WERI-Rb-1 (cell line): ENCODE measurements at regions not wholly inside any gene's neighbourhood (a gene's known extent, or its start where the extent isn't known, plus 50 kb on each side); places are given as distances from the start of the nearest gene placed in this dataset.

ENCODE experiments used
- DNase-seq: peaks from one replicate; pipeline ENCODE4 v3.0.0-alpha.2; 2020
- H3K27ac ChIP-seq: fragments of 250-450 bp; sonication (Bioruptor Pico); 2 replicates; pipeline ENCODE4 v1.5.1; 2020; ENCODE audit warnings: mild to moderate bottlenecking, moderate library complexity
- H3K27me3 ChIP-seq: fragments of 250-450 bp; sonication (Bioruptor Pico); 2 replicates; pipeline ENCODE4 v1.5.1; 2021; ENCODE audit warnings: mild to moderate bottlenecking, low read depth, moderate library complexity; ENCODE audit not compliant: insufficient read depth, severe bottlenecking
- H3K36me3 ChIP-seq: fragments of 250-450 bp; sonication (Bioruptor Pico); 2 replicates; pipeline ENCODE4 v1.5.1; 2020; ENCODE audit warnings: mild to moderate bottlenecking, moderate library complexity
- H3K4me3 ChIP-seq: 2 replicates; pipeline ENCODE4 v1.5.1; 2011; ENCODE audit warnings: low read depth, mild to moderate bottlenecking, control low read depth, low read length
- H3K9me3 ChIP-seq: fragments of 250-450 bp; sonication (Bioruptor Pico); 2 replicates; pipeline ENCODE4 v1.5.1; 2021; ENCODE audit warnings: mild to moderate bottlenecking, moderate library complexity; ENCODE audit not compliant: severe bottlenecking
- CTCF ChIP-seq: IDR thresholded peaks from 2 replicates; pipeline ENCODE4 v1.5.1; 2011; ENCODE audit warnings: low read depth, mild to moderate bottlenecking, control low read depth, inconsistent platforms, low read length

DNA sequence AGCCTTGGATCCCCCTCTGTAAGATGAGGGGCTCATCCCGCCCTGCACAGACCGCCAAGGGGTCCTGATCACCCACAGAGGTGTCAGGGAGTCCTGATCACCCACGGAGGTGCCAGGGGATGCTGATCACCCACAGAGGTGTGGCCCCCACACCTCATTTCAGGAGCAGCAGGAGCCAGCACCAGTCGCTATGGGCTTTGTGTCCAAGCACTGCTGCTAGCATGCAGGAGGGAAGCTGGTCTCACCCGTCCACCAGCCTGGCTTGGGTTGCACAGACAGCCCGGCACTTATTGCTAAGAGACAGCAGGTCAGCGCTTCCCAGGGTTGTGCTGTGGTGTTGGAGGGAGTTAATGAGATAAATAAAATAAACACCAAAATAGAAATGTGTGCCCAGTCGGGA is 88.5 kb downstream of the ADRA2C start:
- Histone ChIP-seq H3K27ac (no peak overlapping the region), H3K4me3 (no peak overlapping the region), H3K36me3 (no peaks in the 10 kb centered on the region)

DNA sequence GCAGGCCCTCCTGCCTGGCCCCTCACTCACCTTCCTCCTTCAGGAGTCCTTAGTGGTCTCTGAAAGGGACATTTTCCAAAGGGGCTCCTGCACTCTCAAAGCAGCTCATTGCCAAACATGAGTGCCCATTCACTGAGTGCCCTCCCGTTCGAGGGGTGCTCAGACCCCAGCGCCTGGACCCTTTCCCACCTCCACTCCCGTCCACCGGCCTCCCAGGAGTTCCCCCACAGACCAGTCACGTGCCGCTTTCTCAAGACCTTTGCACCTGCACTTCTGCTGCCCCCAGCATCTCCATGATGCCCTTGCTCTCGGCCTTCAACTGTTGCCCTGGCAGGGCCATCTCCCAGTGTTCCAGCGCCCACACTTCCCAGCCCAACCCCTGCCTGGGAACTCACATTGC is 89.5 kb downstream of the ADRA2C start:
- no peak for DNase-seq
- no peak overlapping the region for H3K27ac ChIP-seq
- H3K36me3 ChIP-seq, result no peaks in the 10 kb centered on the region
- H3K27me3 ChIP-seq, result no peaks in the 10 kb centered on the region
- TF ChIP-seq CTCF, result no peak
- no peaks in the 10 kb centered on the region for H3K9me3 ChIP-seq
- H3K4me3 ChIP-seq, result no peak overlapping the region

More for the DNA sequence above, 88.5 kb downstream of the ADRA2C start:
- no peak for TF ChIP-seq CTCF
- Histone ChIP-seq H3K9me3 (peaks cover 5% of the 10 kb centered on the region), H3K27me3 (no peaks in the 10 kb centered on the region)
- DNase-seq, result no peak

- no peak for DNase-seq
- 0 out of 2 replicates have a peak, but pooled peaks have one; percentile 3 for TF ChIP-seq CTCF
- no peaks in the 10 kb centered on the region for H3K27me3 ChIP-seq
- H3K9me3 ChIP-seq, result no peaks in the 10 kb centered on the region
- H3K4me3 ChIP-seq, result no peak overlapping the region
- H3K27ac ChIP-seq, result no peak overlapping the region
- H3K36me3 ChIP-seq, result no peaks in the 10 kb centered on the region
Observed at GRCh38 chr4:3856604-3857204, 90.5 kb downstream of the ADRA2C start.

DNA sequence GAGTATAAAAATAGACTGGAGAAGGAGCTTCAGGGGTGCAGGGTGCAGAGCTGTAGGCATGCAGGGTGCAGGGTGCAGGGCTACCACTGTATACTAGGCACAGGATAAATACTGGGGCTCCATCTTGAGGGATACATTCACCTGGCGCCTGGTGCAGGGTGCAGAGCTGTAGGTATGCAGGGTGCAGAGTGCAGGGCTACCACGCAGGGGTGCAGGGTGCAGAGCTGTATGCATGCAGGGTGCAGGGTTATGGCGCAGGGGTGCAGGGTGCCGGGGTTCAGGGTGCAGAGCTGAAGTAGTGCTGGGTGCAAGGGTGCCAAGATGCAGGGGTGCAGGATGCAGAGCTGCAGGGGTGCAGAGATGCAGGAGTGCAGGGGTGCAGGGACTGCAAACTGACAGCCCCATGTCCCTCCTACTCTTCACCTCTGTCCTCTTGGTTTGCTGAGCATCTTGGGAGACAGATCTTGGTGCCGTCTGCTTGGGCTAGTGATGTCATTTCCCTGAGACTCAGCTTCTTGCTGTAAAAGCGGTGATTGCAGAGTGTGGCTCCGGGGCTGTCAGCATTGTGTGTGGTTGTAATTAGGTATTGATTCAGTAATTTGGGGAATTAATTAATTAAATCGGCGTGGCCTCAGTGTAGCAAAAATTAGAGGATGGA is 91.2 kb downstream of the ADRA2C start:
- Histone ChIP-seq H3K4me3 (no peak overlapping the region), H3K27ac (no peak overlapping the region), H3K27me3 (no peaks in the 10 kb centered on the region), H3K36me3 (no peaks in the 10 kb centered on the region), H3K9me3 (no peaks in the 10 kb centered on the region)
- DNase-seq, result no peak
- no peak for TF ChIP-seq CTCF

GRCh38 chr4:3858046-3858730 is 92.0 kb downstream of the ADRA2C start:
- Histone ChIP-seq H3K36me3 (no peaks in the 10 kb centered on the region), H3K27me3 (no peaks in the 10 kb centered on the region), H3K27ac (no peak overlapping the region), H3K4me3 (no peak overlapping the region), H3K9me3 (no peaks in the 10 kb centered on the region)
- no peak for TF ChIP-seq CTCF
- no peak for DNase-seq
